GM19455 (cell line): ENCODE measurements at regions not wholly inside any gene's neighbourhood (a gene's known extent, or its start where the extent isn't known, plus 50 kb on each side); places are given as distances from the start of the nearest gene placed in this dataset.
"Not testable (repeated sequence)": the region's sequence is repeated elsewhere in the genome, so short reads cannot be mapped to it uniquely, and the experiment has no call there.

ENCODE experiments used
- ATAC-seq: cut with Tn5 transposase; IDR thresholded peaks from one replicate; pipeline ENCODE4 v1.9.1; 2021; ENCODE audit not compliant: unreplicated experiment

DNA sequence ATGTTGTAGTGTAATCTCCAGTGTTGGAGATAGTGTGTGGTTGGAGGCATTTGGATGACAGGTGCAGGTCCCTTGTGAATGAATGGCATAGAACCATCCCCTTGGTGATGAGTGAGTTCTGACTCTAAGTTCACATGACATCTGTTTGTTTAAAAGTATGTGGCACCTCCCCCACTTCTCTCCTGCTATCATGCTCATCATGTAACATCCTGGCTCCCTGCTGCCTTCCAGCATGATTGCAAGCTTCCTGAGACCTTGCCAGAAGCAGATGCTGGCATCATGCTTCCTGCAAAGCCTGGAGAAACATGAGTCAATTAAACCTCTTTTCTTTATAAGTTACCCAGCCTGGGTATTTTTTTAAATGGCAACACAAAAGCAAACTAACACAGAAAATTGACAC lies 499.0 kb upstream of the SEMA3D start:
- ATAC-seq, result no peak

DNA sequence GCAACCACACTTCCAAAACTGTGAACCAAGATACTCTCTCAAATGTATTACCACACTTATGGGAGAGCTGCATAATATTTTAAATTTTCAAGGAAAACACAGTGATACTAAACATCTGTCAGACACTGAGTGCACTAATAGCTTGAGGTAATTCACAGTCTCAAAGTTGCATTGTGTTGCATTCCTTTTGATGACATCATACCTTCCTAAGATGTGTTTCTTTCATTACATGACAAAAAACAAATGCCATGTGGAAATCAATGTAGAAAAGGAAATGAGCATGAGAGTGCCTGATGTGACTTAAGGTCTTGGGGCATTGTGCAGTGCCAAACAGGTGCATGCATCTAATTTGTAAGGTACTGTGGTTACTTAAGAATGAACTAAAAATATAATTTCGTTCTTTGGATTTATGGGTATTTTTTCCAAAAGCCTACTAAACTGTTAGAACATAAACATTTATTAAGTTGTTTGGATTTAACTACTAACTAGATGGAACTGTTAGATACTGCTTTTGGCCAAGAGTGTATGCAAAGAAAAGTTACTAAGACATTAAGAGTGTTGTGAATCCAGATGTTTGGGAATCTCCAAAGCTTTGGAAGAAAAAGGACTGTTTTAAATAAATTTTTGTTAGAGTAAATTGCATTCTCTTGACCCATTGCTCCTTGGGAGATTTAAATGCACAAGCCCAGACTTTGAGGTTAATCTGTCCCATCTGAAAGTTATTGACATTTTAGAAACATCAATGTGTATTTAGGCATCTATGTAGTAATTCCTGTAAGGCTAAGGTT lies 496.2 kb upstream of the SEMA3D start:
- ATAC-seq, result no peak

DNA sequence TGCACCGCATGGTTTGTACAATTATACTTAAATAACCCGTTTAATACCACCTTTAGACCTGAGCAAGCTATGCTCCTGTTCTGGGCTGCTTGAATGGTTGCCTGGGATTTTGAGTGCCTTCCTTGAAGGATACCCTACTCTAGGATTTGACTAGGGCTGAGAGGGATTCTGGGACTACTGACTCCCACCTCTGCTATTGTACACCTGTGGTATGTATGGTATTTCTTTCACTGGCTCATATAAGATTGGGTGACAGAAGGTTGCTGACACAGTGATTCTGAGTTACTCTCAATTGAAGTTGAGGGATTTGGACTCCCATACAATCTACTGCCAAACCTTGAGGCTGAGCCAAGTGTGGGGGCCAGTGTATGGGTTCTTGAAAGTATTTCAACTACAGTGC lies 494.4 kb upstream of the SEMA3D start:
- ATAC-seq, result no peak

DNA sequence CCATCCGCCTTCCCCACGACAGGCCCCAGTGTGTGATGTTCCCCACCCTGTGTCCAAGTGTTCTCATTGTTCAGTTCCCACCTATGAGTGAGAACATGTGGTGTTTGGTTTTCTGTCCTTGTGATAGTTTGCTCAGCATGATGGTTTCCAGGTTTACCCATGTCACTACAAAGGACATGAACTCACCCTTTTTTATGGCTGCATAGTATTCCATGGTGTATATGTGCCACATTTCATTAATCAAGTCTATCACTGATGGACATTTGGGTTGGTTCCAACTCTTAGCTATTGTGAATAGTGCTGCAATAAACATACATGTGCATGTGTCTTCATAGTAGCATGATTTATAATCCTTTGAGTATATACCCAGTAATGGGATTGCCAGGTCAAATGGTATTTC lies 488.2 kb upstream of the SEMA3D start:
- ATAC-seq, result not testable (repeated sequence)

DNA sequence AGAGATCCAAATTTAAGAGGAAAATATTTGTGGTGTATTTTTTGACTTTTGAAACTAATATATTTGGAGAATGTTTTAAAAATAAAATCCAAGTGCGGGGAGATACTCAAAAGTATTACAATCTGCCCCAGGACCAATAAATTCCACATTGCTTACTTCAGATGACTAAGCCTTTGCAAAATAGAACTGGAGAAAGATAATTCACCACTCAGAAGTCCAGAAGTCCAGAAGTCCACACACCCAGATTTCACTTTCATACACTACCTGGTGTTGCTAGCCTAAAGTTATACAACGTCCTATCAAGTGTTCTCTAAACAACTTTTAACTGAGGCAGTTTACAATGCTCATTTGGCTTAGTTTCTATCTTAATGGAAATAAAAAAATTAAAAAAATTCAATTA lies 487.0 kb upstream of the SEMA3D start:
- no peak for ATAC-seq

DNA sequence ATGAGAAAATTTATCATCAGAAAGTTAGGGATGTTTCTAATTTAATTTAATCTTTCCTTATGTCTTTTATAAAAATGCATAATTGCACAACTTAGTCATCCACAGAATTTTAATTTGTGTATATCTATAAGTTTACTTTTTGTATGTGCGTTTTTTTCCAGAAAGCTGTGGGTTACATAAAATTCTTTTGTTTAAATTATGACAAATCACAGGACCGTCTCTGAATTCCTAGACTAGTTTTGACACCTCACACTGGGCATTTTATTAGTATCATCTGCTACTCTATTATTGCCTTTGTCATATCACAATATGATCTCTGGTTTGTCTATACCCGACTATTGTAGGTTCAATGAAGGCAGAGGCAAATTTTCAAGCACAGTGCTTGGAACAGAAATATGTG lies 482.4 kb upstream of the SEMA3D start:
- no peak for ATAC-seq

DNA sequence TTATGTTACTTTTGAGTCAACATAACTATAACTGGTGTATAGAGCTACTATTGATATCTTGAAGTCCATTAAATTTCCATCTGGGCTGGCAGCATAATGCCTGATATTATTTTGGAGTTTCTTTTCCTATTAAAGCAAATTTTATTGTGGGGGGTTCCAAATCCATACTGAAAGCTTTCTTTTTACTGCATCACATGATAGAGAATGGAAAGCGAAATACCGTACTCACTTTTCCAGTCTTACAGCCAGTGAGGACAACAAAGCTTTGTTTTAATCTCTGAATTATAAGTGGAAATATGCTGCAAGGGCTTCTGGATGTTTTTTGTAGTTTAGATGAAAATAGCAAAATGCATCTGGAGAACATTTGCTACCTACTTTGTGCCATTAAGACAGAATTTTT lies 477.5 kb upstream of the SEMA3D start:
- ATAC-seq, result no peak

DNA sequence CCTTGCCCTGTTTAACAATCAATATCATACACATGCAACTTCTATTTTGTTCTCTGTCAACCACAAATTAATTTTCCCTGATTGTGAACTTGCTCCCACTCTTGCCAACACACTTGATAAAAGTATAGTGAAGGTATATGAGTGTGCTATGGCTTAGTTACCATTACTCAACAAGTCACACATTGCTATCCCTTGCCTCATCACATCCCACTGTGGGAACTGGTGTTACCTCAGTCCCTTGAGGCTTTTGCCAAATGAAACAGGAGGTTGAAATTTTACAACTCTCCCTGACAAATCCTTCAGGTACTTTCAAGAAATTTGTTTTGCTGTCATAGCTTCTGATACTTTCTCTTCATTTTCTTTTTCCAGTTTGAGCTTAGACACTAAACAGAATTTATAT lies 472.5 kb upstream of the SEMA3D start:
- ATAC-seq, result no peak

DNA sequence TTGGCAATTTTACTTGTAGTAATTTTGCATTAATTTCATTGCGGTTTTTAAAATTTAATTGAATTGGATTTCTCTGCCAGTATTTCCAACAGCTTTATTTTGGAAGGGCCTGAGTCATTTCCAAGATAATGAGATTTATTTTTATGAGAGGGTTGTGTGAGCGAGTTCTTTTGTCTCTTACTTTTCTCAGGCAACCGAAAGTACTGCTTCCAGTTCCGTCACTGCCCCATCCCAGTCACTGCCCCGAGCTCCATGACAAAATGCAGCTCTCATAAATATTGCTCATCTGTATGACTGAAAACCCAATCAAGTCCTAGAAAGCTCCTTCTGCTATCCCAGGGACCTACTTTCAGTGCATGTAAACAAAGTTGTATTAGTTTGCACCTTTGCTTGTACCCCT lies 468.4 kb upstream of the SEMA3D start:
- ATAC-seq, result no peak

DNA sequence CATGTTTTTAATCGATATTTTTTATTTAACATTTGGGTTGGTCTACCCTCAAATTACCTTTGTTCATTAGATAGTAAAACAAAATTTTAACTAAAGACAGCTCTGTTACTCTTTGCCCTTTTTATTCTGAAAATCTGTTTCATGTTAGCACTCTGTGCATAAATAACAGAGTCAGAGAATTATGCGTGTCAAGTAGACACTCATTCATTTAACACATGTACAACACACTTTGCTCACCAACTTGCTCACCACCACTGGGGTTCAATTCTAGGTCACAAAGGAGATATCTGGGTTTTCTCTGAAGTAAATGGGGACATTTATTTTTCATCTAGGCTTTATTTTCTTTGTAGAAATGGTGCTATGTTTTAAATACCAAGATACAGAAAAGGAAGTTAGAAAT lies 457.4 kb upstream of the SEMA3D start:
- ATAC-seq, result no peak

DNA sequence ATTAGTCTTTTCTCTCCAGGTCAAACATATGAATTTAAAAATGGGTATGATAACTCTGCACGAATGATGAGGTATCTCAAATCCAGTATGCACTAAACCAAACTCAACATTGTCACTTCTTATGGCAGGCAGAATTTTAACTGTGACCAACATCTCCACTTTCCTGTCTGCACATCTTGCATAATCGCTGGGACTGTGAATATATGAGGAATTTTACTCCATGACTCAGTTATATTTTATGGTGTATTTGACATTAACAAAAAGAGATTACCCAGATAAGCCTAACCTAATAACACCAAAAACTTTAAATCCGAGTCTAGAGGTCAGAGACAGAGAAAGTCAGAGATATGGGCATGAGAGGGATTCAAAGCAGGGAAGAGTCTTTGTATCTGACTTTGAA lies 454.5 kb upstream of the SEMA3D start:
- ATAC-seq, result no peak

DNA sequence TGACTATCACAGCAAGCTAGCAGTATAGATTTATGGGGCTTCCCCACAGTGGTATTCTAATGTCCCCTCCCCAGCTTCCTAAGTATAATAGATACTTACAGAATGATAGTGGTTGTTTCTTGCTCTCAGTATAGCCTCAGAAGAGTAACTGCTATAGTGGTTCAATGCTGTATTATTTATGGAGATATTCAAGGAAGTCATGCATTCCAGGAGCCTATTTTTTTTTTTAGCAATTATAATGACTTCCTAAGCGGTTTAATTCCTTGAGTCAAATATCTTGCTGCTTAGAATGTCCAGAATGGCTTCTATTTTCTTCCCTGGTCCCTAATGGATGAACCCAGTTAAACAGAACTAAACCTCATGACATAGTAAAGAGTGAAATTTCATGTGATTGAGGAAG lies 451.5 kb upstream of the SEMA3D start:
- ATAC-seq, result no peak

DNA sequence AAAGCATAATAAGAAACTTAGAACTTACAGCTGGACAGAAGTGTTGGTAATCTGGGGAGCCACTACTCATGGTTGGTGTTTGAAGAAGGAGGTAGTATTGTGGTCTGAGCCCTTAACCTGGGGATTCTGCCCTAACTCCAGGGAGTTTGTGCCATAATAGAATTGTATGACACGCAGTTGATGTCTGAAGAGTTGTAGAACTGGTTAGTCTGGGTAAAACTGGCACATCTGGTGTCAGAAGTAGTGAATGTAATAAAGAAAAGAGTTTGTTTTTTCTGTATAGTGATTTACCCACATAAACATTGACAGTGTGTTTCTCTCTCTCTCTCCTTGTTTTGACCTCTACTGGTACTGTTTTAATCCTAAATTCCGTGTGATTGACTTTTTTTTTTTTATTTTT lies 448.1 kb upstream of the SEMA3D start:
- ATAC-seq, result no peak

DNA sequence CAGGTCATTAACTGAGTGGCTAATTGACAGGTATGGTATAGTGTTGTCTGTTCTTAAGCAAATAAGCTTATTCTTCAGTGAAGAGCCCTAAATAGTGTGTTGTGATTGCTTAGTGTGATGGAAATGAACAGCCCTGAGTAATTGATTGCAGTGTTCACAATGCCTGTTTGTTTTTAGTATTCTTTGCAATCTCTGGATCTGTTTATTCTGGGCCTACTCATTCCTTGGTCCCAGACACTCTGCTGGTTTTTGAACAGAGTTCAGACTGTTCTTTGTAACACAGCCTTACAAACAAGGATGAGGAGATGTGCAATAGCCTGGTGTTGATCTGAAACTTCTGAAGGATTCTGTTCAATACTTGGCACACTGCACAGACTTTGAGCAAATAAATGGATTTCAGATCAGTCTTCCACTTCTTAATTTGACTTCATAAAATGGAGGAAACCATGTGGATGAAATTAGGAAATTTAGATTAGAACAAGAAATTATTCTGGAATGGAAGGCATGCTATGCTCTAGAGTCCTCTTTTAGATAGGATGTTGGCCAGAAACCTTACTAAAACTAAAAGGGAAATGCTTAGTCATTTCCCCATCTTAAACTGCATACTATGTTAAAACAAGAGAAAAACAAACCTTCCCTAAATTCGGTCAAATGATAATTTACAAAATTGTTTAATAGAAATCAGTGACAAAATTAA lies 444.2 kb upstream of the SEMA3D start:
- no peak for ATAC-seq

DNA sequence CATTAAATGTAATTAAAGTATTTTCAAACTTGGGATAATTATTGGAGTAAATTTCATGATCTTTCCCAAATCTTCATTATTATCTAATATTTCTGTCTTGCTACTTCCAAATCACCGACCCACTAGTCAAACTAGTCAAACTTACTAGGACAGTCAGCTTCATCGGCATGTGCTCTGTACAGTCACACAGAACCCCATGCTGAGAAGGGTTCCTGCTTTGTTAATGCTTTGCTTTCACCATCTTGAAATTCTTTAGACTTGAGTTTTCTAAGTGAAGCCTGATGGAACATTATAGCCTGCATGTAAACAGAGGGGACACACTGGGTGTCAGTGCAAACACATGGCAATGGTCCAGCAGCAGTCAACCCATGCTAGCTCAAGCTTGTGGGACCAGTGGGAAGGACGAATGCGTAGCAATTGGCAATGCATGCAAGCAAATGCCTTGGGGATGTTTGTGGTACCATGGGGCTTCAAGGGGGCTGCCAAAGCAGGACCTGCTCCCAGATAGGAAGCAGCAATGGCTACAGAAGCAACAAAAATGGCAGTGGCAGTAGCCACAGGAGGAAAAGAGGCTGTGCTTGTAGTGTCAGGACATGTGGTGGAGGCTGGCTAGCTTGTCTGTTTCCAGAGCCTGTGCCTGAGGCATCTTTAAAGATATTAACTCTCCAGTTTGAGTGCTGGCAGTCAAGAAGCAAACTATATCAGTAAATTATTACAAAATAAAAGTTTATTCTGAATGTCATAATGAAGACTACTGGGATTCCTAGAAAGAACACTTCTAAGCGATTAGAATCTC lies 441.1 kb upstream of the SEMA3D start:
- no peak for ATAC-seq

DNA sequence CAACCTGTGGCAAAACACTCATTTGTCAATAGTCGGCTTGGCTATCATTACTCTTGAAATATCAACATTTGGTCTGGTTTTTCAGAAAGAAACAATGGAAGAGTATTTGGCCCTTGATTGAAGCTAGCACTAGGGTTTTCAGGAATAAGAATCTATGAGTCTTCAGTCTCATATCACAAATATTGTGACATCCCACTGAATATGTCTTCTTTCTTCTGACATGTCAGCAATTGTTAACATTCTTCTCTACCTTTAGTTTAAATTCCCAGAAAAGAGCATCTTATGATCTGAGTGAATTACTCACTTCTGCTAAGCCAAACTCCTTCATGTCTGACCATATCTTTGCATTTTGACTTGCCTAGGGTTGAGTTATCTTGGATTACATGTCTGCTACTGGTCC lies 435.2 kb upstream of the SEMA3D start:
- no peak for ATAC-seq

DNA sequence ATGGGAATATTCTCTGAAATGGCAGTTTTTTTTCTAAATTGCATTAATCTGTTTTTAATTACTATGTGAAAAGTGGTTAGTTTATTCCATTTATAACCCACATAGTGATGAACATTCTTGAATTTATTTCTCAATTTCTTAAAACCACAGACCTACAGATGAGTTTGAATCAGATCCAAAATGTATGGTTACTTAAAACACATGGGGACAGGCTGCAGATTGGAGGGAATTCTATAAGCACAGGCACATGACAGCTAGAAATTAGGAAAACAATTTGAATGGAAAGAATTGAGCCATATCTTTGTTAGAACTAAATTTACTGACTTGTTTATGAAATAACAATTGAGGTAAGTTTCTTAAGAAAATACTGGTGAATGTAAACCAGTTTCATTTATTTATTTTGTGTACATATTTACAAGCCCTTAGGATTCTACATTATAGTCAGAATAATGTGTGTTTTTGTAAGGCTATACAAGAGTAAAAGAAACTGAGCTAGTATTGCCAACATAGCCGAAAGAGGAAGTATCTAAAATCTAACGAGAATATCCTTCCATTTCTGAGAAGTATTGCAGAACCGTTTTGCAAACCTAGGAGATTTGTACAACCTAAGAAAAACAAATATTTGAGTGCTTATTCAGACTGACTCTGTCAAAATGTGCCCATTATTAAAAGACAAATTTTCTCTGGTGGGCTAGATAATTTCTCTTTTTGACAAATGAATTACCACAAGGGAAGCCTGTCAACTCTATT lies 434.3 kb upstream of the SEMA3D start:
- no peak for ATAC-seq

DNA sequence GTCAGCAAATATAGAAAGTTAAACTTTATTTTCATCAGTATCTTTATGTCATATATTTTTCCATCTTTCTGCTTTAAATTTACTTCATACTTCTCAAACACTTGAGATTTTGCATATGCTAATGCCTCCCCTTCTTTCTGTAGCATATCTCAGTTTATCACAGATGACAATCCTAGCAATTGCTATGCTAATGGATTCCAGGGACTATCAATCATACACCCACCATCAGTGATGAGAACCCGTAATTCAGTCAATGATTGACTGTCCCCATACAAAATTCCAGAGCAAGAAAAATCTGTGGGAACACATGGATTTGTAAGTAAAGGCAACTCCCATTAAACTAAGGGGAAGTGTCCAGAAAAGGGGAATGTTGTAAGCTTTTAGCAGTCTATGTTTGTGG lies 432.4 kb upstream of the SEMA3D start:
- ATAC-seq, result no peak

DNA sequence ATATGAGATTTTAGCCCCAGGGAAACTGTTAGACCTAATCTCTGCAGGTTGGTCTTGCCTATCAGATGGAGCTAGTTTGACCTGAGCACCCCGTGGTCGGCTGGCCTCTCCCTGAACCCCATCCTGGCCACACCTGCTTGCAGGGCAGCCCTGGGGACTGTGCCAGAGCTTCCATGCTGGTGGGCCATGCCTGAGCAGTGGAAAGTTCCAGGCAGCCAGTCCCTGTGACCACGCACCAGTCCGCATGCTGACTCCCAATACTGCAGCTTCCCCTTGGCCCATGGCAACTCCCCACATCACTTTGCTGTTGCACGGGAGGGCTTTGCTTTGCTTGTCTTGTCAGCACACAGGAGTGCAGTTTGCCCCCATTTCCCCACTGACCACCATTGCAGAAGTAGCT lies 427.8 kb upstream of the SEMA3D start:
- no peak for ATAC-seq

DNA sequence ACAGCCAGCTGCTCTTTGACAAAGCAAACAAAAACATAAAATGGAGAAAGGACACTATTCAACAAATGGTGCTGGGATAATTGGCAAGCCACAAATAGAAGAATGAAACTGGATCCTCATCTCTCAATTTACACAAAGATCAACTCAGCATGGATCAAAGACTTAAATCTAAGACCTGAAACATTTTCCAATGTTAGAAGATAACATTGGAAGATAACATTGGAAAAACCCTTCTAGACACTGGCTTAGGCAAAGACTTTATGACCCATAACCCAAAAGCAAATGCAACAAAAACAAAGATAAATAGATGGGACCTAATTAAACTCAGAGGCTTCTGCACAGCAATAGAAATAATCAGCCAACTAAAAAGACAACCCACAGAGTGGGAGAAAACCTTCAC lies 425.7 kb upstream of the SEMA3D start:
- ATAC-seq, result no peak

DNA sequence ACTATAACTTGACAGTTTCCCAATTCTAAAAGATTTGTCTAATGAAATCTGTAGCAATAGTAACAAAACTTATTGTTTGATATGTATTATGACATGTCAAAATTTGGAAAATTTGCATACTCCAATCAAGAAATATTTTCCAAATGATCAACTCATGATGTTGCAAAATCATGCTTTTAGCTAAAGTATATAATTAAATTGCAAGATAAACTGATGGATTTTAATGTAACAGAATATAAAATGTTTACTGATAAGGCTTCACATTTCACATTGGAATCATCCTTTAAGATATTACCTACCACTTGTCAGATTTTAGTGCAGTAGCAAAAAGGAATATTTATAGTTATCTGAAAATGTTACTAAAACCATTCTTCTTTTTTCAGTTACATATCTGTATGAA lies 421.9 kb upstream of the SEMA3D start:
- ATAC-seq, result no peak
